ENCODE measurements at regions not wholly inside any gene's neighbourhood (a gene's known extent, or its start where the extent isn't known, plus 50 kb on each side); places are given as distances from the start of the nearest gene placed in this dataset.
"Not testable (repeated sequence)": the region's sequence is repeated elsewhere in the genome, so short reads cannot be mapped to it uniquely, and the experiment has no call there.

- no peak for DNase-seq (ENCODE audit: low read depth)
Measured at GRCh38 chr1:8144323-8144722, 118.2 kb upstream of the ERRFI1 start.

GRCh38 chr1:8142955-8143629, 117.0 kb upstream of the ERRFI1 start:
- DNase-seq (ENCODE audit: low read depth) = no peak

- DNase-seq (ENCODE audit: low read depth) = no peak
Measured at GRCh38 chr1:8139941-8140340, 113.8 kb upstream of the ERRFI1 start.

GRCh38 chr1:8139383-8139782, 113.3 kb upstream of the ERRFI1 start:
- DNase-seq (ENCODE audit: low read depth) = no peak

GRCh38 chr1:8138673-8139072, 112.6 kb upstream of the ERRFI1 start:
- DNase-seq (ENCODE audit: low read depth) = no peak

GRCh38 chr1:8137481-8138244, 111.6 kb upstream of the ERRFI1 start:
- peak; percentile 89 for DNase-seq (ENCODE audit: low read depth)

- DNase-seq (ENCODE audit: low read depth) = no peak
Measured at GRCh38 chr1:8136766-8137165, 110.7 kb upstream of the ERRFI1 start.

- no peak for DNase-seq (ENCODE audit: low read depth)
Measured at GRCh38 chr1:8135250-8135649, 109.1 kb upstream of the ERRFI1 start.

- no peak for DNase-seq (ENCODE audit: low read depth)
Measured at GRCh38 chr1:8134546-8135235, 108.6 kb upstream of the ERRFI1 start.

- peak; percentile 98 for DNase-seq (ENCODE audit: low read depth)
Measured at GRCh38 chr1:8133657-8134430, 107.7 kb upstream of the ERRFI1 start.

GRCh38 chr1:8133190-8133589, 107.1 kb upstream of the ERRFI1 start:
- no peak for DNase-seq (ENCODE audit: low read depth)

- DNase-seq (ENCODE audit: low read depth) = no peak
Measured at GRCh38 chr1:8127171-8127641, 101.1 kb upstream of the ERRFI1 start.

GRCh38 chr1:8122477-8123407, 96.6 kb upstream of the ERRFI1 start:
- DNase-seq (ENCODE audit: low read depth) = peak; percentile 88

GRCh38 chr1:8122160-8122476, 96.0 kb upstream of the ERRFI1 start:
- DNase-seq (ENCODE audit: low read depth) = no peak

GRCh38 chr1:8121261-8122159, 95.4 kb upstream of the ERRFI1 start:
- peak; percentile 95 for DNase-seq (ENCODE audit: low read depth)

GRCh38 chr1:8120693-8121260, 94.7 kb upstream of the ERRFI1 start:
- DNase-seq (ENCODE audit: low read depth) = peak; percentile 71

- DNase-seq (ENCODE audit: low read depth) = not testable (repeated sequence)
Measured at GRCh38 chr1:8118736-8119135, 92.6 kb upstream of the ERRFI1 start.

- DNase-seq (ENCODE audit: low read depth) = no peak
Measured at GRCh38 chr1:8118031-8118451, 91.9 kb upstream of the ERRFI1 start.

GRCh38 chr1:8116894-8117264, 90.8 kb upstream of the ERRFI1 start:
- peak; percentile 82 for DNase-seq (ENCODE audit: low read depth)

- no peak for DNase-seq (ENCODE audit: low read depth)
Measured at GRCh38 chr1:8115769-8116167, 89.7 kb upstream of the ERRFI1 start.
